ENCODE measurements at regions not wholly inside any gene's neighbourhood (a gene's known extent, or its start where the extent isn't known, plus 50 kb on each side); places are given as distances from the start of the nearest gene placed in this dataset.
"Not testable (repeated sequence)": the region's sequence is repeated elsewhere in the genome, so short reads cannot be mapped to it uniquely, and the experiment has no call there.

DNA sequence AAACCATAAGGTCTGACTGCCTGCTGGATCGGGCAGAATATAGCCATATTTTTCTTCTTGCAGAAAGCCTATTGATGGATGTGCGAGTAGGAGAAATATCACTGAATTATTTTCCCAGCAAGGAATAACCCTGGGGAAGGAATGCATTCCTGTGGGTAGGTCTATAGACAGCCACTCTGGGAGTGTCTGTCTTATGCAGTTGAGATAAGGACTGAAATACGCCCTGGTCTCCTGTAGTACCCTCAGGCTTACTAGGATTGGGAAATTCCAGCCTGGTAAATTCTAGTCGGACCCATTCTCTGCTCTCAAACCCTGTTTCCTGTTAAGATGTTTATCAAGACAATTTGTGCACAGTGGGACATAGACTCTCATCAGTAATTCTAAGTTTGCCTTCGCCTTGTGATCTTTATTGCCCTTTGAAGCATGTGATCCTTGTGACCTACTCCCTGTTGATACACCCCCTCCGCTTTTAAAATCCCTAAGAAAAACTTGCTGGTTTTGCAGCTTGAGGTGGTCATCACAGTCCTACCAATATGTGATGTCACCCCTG is 506.3 kb downstream of the SOX11 start:
- DNase-seq (ENCODE audit: low spot score): not testable (repeated sequence)

DNA sequence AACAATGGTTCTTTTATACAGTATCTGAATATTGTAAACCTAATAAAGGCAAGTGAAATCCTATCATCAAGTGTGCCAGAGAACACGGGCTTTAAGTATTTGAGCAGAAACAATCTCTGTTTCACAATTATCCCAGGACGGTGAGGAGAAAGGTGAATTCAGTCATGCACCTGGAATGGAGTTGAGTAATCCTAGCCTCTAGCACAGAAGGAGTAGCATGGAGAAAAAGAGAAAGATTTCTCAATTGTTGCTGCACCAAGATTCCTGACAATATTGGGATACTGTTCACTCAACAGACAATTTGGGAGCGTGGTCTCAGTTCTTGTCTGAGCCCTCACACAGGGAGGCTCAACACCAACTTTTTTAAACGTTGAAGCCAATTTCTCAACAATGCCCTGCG is 510.6 kb downstream of the SOX11 start:
- no peak for DNase-seq (ENCODE audit: low spot score)

DNA sequence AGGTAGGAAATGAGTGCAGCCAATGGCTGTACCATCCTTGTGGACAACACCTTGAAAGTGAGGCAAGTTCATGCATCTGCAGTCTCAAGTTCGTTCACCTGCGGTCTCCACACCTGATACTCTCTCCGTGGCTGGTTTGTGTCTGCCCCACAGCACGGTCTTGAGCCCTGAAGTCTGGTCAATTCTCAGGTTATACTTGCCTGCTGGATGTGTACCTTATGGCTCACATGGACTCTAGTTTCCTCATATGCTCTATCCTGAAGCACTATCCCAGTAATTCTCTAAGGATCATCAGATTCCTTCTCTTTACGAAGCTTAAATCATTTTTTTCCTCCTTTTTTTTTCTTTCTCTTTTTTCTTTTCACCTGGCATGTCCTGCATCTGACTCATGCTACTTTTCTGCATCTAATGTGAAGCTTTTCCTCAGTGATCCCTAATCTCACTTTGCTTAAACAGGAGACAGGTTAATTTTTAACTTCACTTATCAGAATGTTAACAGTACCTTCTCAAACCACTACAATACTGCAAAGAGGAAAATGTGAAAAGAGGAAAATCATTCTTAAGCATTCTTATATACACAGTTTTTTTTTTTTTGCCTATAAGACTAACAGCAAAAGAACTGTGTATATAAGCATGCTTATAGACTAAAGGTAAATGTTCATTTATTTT is 511.2 kb downstream of the SOX11 start:
- no peak for DNase-seq (ENCODE audit: low spot score)

DNA sequence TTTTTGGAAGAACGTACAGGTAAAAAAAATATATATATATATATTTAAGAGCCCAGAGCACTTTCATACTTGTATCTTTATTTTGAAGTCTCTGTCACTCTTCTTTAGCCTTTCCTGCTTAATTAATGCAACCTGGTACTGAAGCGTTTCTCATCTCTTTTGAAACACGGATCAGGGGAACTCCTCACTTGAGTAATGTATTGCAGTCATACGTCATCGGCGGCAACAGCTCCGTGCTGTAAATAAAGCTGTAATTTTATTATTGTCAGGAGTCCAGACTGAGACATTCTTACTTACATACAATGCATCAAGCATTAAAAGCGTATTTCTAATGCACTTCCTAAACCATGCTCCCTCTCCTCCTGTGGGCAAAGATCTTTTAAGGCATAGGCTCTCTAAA is 514.7 kb downstream of the SOX11 start:
- no peak for DNase-seq (ENCODE audit: low spot score)

DNA sequence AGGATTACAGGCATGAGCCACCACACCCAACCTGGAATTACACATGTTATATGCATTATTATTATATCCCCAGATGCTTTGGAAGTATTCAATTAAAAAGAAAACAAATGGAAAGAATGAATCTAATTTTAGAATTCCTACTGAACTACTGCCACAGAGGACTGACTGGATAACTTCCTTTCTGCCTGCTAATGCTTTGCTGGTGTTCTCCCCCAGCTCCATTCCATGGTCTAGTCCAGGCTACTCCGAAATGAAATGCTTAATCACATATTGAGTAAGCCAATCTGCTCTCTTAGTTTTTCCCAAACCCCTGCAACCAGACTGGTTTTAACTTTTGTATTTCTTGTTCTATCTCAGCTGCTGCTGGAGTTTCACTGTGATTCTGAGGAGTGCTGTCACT is 519.1 kb downstream of the SOX11 start:
- no peak for DNase-seq (ENCODE audit: low spot score)

DNA sequence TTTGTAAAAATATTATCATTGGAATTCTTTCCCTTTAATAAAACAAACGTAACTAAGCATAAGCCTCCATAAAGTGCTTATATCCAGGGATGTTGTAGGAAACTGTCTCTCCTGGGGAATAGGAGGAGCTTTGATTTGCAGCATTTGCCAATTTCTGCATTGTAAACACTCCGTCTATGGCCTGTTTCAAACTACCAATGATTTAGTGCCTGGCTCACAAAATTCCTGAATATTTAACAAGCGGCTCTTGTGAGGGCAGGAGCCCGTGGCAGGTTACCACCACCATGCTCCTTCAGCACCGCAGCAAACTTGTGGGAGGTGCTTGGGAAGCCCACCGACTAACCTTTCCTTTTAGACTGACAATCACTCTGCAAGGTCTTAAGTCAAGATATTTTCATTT is 520.3 kb downstream of the SOX11 start:
- no peak for DNase-seq (ENCODE audit: low spot score)

DNA sequence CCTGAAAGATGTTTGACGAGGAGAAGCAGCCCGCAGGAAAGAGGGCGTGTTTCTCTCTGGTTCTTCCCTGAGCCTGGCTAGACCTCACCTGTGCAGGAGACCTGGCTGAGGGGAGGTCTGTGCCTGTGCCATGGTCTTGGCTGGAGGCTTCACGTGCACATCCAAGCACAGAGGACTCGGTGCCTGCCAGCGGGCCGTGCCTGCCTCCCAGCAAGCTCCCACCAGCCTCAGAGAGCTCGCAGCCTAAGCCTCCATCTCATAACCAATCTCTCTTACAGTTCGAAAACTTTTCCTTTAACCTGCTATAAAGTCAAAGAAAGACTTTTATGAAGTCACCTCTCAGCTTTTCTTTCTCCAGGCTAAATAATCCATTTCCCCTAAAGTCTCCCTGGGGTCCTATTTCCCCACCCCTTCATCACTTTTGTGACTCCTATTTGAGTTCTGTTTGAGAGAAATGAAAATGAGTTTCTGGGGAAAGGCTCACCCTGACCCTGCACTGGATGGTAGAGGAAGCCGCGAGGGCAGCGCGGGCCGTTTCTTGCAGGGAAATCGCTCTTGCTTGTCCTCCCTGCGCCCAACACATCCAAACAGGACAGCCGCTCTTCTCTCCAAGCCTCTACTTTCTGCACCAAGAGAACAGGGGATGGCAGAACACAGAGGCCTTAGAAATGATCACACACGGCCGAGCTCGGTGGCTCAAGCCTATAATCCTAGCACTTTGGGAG is 521.0 kb downstream of the SOX11 start:
- DNase-seq (ENCODE audit: low spot score): no peak

DNA sequence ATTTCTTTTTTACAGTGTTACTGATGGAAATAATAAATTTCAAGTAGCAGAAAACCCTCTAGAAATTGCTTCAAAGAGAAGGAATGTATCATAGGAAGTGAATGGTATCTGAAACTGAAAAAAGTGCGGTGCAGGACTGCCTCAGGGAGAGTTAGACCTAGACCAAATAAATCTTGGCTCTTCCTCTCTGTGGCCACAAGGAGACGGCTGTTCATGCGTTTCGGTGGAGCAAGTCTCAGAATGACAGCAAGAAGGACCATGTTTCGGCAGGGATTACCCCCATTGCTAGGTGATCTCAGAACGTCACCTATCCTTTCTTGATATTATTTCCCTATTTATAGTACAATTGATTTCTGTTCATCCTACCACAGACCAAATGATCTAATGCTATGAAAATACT is 522.3 kb downstream of the SOX11 start:
- DNase-seq (ENCODE audit: low spot score): no peak

DNA sequence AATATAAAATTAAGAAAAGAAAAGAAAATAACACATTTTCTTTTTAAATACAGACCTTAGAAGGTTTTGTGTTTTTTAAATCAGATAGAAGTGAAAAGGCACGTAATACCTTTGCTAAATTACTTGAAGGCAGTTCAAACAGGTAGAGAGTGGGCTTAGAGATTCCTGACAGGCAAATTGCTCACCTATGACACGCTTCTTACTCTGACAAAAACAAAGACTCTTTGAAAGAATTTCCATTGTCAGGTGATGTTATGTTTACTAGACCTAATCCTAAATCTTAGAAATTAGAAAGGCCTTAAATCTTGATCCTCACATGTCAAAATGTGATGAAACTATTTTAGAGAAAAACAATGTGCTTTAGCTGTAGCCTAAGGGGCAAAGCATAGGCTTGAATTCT is 522.9 kb downstream of the SOX11 start:
- no peak for DNase-seq (ENCODE audit: low spot score)

DNA sequence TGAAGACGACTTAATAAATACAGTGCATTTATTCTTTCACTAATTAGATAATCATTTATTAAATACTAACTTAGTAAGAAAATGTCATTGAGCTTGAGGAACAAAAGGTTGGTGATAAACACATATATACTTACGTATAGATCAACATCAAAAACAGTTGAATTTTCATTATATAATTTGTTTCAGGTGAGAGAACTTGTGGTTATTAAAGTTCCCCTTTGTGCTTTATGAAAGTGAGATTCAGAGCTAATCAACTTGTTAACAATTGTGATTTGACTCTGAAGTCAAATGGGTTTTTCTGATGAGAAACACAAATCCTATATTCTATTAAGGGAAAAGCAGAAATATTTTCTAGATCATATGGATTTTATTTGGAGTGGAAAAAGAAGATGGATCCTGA is 524.0 kb downstream of the SOX11 start:
- DNase-seq (ENCODE audit: low spot score): no peak

DNA sequence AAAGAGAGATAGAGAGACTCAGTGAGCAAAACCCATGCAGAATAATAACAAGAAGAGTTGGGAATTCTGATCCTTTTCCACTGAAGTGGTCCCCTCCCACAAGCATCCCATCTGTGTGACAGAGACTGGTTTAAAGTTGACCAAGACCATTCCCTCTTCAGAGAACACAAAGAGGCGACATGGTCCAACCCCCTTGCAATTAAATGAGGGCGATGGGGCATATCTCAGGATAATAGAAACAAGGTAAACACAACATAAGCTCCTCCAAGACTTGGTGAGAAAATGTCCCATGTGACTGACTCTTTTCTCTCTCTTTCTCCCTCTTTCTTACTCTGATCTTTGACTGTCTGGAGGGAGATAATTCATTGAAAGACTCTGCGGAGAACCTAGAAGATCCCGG is 526.7 kb downstream of the SOX11 start:
- DNase-seq (ENCODE audit: low spot score): no peak

DNA sequence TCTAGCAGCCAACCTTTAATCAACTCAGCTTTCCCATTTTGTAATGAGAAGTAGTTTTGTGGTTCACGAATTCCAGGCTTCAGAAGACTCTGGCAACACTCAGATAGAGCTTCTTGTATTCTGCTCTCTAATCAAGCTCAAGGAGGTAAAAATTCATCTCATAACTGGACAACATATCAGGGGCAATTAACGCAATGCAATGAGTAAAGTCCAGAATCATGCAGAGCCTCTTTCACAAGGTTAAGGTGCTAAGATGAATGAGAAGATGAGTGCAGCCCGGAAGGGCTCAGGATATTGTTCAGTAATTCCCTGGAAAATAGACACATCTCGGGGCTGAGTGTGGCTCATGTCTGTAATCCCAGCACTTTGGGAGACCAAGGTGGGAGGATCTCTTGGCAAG is 527.7 kb downstream of the SOX11 start:
- DNase-seq (ENCODE audit: low spot score): no peak

DNA sequence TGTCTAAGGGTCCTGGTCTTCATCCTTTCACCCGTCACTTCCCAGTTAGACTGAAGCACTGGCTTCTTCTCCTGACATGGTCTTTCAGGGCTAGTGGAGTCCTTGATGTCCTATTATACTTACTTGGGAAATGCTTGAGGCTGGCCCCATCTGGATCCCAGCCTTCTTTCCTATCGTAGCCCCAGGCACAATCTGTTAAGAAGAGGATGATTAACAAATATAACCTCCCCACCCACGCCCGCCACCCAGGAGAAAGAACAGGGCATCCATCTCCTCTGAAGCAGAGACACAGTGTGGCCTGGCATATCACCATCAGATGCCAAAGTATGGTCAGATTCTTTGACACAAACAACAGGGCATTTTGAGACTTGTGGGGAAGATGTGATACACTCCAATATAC is 530.1 kb downstream of the SOX11 start:
- no peak for DNase-seq (ENCODE audit: low spot score)

DNA sequence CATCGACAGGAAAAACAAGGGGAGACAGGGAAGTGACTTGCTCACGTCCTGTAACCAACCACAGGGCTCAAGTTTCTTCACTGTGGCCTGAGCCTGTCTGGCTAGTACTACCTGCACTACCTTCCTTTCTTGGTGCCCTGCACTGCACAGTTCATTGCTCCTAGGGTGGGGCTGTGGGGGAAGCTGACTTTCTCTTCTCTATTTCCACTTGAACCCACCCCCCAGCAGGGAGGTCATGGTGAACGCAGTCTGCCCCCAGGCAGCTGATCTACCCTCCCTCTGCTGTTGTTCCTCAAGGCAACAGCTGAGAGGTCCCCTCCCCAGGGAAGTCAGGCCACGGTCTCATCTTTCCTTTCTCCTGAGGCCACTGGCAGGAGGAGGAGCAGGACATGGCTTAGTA is 532.1 kb downstream of the SOX11 start:
- no peak for DNase-seq (ENCODE audit: low spot score)

DNA sequence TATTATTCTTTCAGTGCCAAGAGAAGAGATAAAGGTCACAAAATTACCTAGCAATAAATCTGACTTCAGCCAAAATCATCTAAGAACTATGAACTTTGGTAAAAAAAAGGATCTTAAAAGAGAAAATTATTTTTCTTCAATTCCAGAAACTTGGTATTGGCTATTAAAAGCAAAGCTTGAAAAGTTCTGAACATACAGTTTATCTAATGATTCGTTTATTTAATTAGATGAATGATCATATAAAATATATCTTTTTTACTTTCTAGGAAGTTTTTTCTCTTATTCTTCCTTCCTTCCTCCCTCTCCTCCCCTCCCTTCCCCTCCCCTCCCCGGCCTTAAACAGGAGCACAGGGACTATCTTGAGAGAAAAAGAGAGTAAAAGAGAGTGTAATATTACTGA is 536.1 kb downstream of the SOX11 start:
- no peak for DNase-seq (ENCODE audit: low spot score)

DNA sequence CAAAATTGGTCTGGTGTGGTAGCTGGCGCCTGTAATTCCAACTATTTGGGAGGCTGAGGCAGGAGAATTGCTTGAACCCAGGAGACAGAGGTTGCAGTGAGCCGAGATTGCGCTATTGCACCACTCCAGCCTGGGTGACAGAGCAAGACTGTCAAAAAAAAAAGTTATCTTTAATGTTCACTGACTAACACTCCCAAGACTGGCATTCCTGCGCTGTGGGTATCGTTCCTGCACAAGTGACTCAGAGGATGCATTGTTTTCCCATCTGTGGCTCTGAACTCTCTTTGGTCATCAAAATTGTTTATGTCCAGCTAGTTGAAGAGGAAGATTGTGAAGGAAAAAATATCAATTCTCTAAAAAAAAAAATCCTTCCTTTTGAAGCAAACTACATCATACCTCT is 539.0 kb downstream of the SOX11 start:
- DNase-seq (ENCODE audit: low spot score): no peak

DNA sequence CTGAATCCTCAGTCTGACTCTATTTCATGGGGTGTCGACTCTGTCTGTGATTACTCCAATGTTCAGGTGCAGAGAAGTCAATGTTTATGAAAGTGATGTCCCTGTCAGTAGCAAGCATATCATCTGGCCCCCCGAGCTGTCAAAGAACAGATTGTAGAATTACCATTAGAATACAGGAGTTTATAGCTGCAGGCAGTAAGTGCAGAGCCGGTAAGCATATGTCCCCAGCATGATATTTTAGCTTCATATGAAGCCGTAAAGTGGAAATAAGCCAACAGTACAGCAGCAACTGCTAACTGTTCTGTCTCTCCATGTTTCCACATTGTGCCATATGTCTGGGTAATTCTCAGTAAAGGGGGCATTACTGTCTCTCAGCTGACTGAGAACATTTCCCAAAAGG is 541.8 kb downstream of the SOX11 start:
- no peak for DNase-seq (ENCODE audit: low spot score)

DNA sequence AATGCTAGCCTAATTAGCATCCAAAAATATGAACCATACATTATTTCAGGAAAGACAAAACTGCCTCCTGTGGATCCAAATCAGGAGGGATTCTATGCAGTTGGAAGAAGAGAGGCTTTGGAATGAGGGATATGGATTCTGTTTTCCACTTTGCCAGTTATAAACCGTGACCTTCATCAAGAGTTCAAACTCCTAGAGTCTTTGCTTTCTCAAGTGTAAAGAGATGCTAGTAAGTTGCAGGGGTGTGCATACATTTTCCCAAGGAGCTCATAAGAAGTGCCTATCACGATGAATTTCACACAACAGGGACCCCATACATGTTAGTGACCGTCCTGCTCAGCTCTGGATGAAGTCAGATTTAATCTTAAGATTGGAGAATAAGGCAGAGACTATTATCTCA is 542.5 kb downstream of the SOX11 start:
- DNase-seq (ENCODE audit: low spot score): no peak

DNA sequence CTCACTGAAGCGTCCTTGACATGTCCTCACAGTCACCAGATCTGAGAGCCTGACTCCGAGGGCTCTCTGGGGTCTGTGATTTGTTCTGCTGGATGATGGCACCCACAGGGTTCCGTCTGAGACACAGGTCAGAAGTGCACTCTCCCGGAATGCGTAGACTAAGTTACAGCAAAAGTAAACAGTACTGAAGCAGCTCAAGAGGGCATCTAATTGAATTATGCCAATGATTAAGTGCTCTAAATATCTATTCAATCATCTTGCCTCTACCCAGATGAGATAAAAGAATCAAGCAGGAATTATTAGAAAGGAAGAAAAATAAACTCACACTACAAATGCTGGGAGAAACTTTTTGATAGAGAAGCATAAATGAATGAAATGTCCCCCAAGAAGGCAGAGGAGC is 544.1 kb downstream of the SOX11 start:
- no peak for DNase-seq (ENCODE audit: low spot score)

DNA sequence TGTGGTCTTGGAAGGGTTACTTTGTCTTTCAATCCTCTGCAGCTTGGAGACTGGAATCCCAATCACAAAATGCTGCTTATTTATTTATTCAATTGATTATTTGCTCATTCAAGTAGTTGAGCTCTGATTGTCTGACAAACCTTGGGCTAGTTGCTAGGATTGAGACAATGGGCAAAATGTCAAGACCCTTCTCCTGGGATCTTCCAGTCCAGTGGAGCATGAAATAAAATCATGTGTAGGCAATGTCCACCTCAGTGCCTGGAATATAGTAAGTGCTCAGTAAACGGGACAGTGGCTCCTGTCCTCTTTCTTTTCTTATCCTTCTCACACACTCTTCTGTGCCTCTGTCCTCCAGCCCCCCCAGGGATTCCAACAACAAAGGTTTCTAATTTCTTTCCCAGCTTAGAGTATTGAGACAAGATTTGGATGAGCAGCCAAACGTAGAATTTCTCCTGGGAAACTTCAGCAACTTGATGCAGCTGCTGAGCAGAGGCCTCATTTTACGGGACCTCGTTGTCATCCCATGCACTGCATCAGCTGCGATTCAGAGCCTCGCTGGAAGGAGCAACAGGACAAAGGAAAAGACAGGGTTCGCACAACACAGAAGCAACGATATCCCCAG is 545.0 kb downstream of the SOX11 start:
- DNase-seq (ENCODE audit: low spot score): no peak

DNA sequence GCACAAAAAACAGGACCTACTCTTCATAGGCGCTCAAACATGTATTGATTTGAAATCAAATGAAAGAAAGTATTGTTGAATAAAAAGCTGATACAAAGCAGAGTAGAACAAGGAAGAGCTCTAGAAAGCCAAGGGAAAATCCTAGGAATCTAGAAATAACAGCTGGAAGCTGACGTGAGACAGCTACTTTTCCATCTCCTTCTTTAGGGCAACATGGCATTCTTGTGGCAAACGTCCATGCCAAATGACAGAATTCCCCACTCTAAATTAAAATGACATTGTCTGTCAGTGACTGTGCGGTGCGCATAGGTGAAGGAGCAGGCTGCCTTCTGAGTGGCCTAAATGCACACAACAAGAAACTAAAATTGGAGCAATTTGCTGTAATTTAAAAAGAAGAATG is 557.4 kb downstream of the SOX11 start:
- no peak for DNase-seq (ENCODE audit: low spot score)

DNA sequence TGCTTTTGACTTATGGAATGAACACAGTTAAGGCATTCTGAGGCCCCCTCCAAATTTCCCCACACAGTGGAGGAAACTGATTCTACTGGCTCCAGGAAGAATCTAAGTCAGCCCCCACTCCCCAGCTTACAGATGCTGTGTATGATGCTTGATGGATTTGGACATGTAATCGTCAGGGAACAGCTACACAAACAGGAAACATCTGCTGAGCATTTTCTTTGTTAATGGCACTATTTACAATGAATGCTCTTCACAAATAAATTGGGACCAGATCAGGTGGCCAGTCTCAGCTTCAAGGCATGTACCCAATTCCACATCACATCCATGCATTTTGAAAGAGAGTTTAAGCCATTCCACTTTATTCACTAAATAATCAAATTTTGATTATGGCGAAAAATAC is 562.3 kb downstream of the SOX11 start:
- no peak for DNase-seq (ENCODE audit: low spot score)

DNA sequence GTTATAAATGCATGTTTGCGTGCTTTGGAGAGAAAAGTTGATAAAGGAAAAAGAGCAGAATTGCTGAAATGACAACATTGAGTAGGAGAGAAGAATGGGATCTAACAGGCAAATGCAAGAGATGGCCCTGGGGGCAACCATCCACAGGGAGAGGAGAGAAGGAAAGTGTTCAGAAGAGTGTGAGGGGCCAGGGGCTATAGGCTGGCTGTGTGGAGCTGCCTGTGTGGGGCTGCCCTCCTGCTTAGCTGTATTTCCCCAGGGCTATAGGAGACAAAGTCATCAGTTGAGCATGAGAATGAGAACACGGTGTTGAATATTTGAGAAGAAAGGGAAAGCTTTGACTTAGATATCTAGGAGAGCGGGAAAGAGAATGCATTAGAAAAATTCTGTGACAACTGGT is 572.0 kb downstream of the SOX11 start:
- DNase-seq (ENCODE audit: low spot score): no peak

Measured in mucosa of gallbladder (tissue), 1 donor.